ENCODE measurements at regions not wholly inside any gene's neighbourhood (a gene's known extent, or its start where the extent isn't known, plus 50 kb on each side); places are given as distances from the start of the nearest gene placed in this dataset.
A peak's percentile ranks its signal among the peaks of the same experiment; 100 is the strongest.

GRCh38 chr2:18244845-18245244 is 315.6 kb downstream of the RDH14 start:
- DNase-seq, result no peak

GRCh38 chr2:18243816-18244215 is 316.6 kb downstream of the RDH14 start:
- DNase-seq, result no peak

GRCh38 chr2:18242716-18243115 is 317.7 kb downstream of the RDH14 start:
- no peak for DNase-seq

DNA sequence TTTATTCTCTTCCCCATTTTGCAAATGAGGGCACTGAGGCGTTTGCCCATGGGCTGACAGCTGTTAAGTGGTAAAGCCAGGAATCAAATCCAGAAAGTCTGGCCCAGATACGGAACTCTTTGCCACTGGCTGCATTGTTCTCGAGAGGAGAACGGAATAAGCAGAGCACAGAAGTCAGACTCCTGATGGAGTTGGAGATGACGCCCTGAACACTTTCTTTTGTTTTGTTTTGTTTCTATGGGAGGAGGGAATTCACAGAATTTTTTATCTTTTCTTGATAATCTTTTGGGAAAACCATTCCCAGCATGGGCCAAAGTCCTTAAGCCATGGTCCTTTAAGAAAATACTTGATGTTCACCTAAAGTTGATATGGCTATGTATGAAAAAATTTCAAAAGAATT is 322.2 kb downstream of the RDH14 start:
- no peak for DNase-seq

DNA sequence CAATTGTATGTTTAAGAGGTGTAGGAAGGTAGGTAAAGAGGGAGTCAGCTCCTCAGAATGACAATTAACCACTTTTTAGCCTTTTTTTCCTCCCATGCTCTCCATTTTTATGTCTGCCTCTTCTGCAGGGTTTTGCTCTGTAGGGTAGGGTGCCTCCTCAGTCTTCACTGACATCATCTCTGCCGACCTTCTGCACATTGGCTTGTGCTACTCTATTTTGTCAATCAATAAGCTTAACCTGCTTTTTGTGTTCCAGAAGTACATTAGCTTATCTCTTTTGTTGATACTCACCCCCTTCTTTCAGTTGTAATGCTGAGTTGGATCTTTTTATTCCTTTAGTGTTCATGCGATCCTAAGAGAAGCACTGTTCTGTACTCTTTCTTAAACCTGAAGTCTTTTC is 323.2 kb downstream of the RDH14 start:
- no peak for DNase-seq

DNA sequence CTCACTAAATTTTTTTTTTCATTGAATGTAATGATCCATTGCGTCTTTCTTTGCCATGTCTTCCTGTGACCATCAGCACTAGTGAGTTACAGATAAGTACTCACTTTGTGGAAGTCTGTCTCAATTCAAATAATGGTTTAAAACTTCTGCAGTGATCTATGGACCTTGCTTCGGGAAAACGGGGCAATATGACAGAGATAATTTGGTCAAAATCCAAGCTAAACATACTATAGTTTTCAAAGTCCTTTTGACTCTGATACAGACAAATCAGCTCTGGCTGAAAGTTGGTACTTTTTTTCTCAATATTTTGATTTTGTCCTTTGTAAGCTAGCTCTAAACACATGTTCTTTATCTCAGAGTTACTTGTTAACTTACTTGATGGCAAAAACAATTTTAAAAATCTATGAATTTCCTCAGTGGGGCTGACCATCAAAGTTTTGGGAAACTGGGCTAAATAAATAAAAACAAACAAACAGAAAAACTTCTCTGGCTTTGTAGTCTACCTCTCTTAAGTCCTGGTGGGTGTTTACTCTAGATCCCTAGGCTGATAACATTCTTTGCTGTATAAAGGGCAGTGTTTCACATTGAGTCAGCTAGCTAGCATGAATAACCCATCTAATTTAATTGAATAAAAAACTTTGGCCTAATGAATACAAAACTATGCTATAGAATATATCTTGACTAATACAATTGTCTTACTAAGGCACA is 327.6 kb downstream of the RDH14 start:
- DNase-seq, result no peak

GRCh38 chr2:18230668-18231067 is 329.8 kb downstream of the RDH14 start:
- no peak for DNase-seq

DNA sequence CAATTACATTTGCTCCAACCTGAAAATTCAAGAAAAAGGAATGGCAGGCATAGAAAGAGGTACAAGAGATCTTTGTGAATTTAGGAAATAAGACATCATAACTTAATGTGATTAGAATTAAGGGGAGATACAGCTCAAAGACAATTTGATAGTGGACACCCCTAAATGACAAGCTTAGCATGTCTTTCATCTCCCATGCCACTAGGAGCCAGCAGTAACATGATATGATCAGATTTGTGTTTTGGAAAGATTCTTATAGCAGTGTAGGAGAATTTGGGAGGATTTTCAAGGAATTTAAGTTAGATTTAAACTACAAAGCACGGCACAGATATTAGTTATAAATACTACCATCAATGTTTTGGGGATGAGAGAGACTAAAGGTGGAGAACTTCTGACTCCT is 340.8 kb downstream of the RDH14 start:
- no peak for DNase-seq

- no peak for DNase-seq
Measured at GRCh38 chr2:18218160-18218933, 339.9 kb downstream of the KCNS3 start.

- DNase-seq, result no peak
Measured at GRCh38 chr2:18214936-18215335, 336.5 kb downstream of the KCNS3 start.

GRCh38 chr2:18213986-18214385 is 335.5 kb downstream of the KCNS3 start:
- no peak for DNase-seq

DNA sequence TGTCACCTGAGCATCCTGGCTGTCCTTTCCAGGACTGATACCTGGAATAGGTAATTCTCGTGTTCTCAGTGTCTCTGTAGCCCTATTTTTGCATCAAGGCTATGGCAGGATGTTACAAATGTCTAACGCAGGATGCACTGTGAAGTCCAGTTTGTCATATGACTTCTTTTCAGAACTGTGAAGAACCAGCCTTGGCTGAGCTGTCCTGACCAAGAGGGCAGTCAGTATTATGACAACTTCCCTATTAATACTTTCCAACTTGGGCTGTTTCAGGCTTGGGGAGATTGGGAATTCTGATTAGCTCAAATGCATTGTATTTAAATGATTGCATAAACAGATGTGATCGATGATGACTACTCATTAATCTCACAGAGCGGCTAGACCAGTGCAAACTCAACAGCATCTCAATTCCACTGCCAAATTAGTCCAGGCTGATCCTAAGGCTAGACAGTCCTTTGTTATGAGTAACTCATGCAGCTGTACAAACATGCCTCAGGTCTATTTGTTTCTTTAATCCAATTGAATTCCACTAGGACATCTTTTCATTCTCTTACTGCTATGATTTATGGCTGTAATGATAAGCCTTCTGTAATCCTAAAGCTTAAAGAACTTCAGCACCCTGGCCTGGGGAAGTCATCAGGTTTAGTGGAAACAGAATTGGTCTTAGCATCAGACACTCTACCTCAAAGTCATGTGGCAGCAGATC is 331.6 kb downstream of the KCNS3 start:
- no peak for DNase-seq

DNA sequence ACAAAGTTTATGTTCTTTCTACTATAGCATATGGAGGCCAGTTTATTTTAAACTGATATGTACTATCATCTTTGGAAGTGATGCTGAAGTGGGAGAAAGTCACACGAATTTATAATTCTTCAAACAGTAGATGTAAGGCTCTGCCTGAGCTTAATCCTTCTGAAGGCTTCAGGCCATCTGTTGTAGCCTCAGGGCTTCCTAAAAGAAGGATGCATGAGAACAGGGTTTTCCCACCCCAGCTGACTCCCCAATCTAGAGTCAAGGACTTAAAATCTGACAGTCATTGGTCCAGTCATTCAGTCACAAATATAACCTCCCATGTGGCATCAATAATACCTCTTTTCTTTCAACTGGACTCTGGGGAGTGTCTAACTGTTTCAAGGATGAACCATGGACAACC is 330.5 kb downstream of the KCNS3 start:
- no peak for DNase-seq

DNA sequence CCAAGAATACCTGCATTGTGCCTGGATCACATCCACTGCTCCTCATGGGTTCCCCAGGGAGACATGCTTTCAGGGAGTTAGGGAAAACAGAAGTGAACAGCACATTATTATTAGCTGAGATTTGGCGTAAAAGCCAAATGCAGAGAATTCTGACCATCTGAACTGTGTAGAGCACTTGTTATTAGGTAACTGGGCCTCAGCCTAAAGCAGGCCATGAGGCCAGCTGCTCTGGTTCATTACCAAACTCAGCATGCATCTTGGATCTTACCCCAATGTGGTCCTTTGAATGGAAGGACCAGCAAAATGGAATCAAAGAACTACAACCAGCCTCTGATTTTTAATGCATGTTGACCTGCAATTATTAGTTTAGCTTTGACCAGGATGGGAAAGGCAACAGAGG is 322.3 kb downstream of the KCNS3 start:
- DNase-seq, result no peak

DNA sequence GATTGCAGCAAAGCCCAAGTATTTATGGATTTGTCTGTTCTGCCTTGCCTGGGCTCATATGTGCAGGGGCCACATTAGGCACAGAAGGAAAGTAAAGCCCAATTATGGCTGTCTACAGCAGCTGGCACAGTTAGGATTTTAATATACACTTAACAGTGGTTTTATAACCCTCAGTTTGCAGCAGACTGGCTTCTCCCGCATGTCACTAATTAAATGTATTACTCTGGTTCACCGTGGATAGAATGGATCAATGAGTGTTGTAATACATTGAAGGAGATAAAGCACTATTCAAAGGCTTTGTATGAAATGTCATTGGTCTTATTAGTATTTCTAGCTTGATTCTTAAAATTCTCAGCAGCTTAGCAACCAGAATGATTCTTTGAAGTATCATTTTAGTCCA is 320.2 kb downstream of the KCNS3 start:
- DNase-seq, result no peak

- DNase-seq, result no peak
Measured at GRCh38 chr2:18194161-18194560, 315.7 kb downstream of the KCNS3 start.

DNA sequence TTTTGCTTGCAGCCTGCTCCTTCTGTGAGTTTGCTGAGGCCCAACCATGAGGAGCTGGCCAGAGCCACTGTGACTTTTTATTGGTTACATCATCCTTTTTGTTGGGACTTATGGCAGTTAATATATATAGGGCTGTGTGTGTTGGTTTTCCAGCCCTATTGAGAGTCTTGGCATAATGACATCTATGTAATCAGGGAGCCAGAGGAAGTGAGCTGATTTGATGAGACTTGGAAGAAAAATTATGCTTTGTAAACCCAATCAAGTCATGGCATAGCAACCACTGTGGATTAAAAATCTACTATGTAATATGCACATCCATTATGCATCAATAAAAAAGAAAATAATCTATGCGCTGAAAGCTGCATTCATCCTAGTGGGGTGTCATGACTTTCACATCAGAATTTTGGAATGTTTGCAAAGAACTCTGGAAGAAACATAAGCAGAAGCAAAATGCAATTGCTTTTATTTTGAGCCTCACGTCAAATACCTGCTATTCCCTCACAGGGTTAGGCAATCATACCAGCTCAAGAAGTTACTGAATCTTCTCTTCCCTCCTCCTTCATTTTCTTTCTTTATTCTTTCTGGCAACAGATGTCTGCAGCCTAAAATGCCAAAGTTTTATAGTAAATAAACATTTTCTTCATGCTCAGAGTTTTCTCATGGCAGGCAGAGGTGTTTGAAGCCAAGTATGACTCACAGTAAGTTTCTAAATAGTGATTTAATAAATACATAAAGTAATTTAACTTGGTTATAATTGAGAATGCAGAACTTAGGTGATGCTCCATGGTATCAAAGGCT is 308.5 kb downstream of the KCNS3 start:
- DNase-seq, result no peak

DNA sequence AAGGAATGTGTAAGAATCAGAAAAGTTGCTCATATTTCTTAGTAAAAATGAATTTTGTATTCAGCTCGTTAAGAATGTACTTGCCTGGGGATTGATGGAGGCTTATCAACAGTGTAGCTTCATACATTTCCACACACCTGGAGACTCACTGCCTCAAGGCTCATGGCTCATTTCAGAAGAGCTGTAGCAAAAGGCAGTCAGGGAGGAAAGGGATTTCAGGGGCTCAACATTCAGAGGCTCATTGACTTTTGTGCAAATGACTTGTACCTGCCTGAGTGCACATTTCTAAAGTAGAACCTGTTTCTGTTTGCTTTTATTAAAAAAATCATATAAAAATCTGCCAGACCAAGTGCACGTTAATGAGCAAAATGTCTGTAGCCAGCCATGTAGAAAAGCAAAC is 304.4 kb downstream of the KCNS3 start:
- no peak for DNase-seq

GRCh38 chr2:18180912-18181311 is 302.4 kb downstream of the KCNS3 start:
- DNase-seq, result no peak

DNA sequence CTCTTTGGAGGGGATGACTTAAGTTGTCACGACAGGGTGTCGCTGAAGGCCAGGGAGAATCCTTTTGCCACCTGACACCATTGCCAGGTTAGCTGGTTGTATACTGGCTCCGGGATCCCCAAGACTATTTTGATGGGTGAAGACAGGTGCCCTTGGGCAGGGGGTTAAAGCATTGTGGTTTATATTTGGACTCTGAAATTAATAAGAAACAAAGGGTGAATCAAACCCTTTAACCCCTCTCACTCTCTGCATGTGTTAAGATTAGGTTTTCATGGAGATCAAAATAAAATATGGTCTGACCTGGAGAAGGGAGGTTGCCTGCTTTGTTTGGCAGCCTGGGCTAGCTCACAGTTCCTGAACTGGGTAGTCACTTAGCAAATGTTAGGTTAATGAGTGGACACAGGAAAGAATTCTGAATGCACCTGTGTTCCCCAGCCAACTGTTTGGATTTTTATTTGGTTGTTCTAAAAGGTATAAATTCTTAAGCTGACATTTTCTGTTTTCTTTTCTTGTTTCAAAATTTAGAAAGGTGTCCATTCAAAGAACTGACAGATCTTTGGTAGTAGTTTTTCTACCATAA is 301.7 kb downstream of the KCNS3 start:
- DNase-seq, result no peak

- peak; percentile 85 for DNase-seq
Measured at GRCh38 chr2:18178736-18179349, 300.4 kb downstream of the KCNS3 start.

DNA sequence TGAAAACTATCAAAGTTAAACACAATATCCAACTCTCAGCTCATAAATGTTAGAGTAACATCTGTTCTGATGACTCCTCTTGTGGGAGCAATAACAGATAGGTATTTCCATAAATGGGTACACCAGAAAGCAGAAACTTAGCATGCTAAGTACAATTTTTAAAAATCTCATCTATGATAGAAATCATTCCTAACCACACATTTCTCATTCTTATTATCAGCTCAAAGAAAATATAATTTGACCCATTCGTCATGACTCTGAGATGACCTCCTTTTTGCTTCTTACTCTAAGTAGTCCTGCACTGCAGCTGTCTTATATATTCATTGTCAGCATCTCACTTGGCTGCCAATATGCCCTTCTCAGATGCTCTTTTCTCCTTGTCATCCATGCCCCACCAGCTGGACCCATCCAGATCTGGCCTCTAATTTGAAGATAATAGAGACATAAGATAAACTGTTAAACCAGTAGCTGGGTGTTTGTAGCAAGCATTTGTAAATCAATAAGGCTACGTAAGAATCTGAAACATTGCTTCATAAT is 298.3 kb downstream of the KCNS3 start:
- DNase-seq, result no peak
